Cardiac fibroblast (primary cell): ENCODE measurements at regions not wholly inside any gene's neighbourhood (a gene's known extent, or its start where the extent isn't known, plus 50 kb on each side); places are given as distances from the start of the nearest gene placed in this dataset.
"Not testable (repeated sequence)": the region's sequence is repeated elsewhere in the genome, so short reads cannot be mapped to it uniquely, and the experiment has no call there.

Source experiments
- DNase-seq, 2 donors: peaks; one replicate each; pipeline versions ENCODE4 v3.0.0 to v3.0.0-alpha.2; 2010; ENCODE audit warnings: low read depth in 2 of 2
- H3K4me3 ChIP-seq, 2 donors: replicated peaks in 1 of 2; 1 replicate in 1 of 2; 2 replicates in 1 of 2; pipeline ENCODE4 v1.5.1; 2011; ENCODE audit warnings: low read depth in 2 of 2, low read length in 2 of 2, mild to moderate bottlenecking in 2 of 2, moderate library complexity in 1 of 2
- CTCF ChIP-seq: IDR thresholded peaks from one replicate; pipeline ENCODE4 v1.5.1; 2011; ENCODE audit warnings: low read depth, mild to moderate bottlenecking, low read length, inconsistent platforms

GRCh38 chr4:33998291-33998690, 2246.0 kb downstream of the ARAP2 start:
- DNase-seq, result no peak

GRCh38 chr4:34000356-34000755, 2244.0 kb downstream of the ARAP2 start:
- no peak for TF ChIP-seq CTCF
- DNase-seq, result no peak
- no peak overlapping the region for H3K4me3 ChIP-seq

More at GRCh38 chr4:33998291-33998690, 2246.0 kb downstream of the ARAP2 start:
- no peak for TF ChIP-seq CTCF
- no peak overlapping the region for H3K4me3 ChIP-seq

GRCh38 chr4:34006540-34006939, 2237.8 kb downstream of the ARAP2 start:
- DNase-seq, H3K4me3 ChIP-seq: not testable (repeated sequence)

- DNase-seq, result no peak
- no peak for TF ChIP-seq CTCF
- no peak overlapping the region for H3K4me3 ChIP-seq
Observed at GRCh38 chr4:34009951-34010350, 2234.4 kb downstream of the ARAP2 start.

GRCh38 chr4:34010751-34011519, 2233.4 kb downstream of the ARAP2 start:
- no peak overlapping the region for H3K4me3 ChIP-seq
- no peak for TF ChIP-seq CTCF
- DNase-seq, result no peak

- TF ChIP-seq CTCF, result no peak
- H3K4me3 ChIP-seq, result no peak overlapping the region
- DNase-seq, result no peak
Observed at GRCh38 chr4:34035225-34035624, 2209.1 kb downstream of the ARAP2 start.

GRCh38 chr4:34037280-34037679, 2207.0 kb downstream of the ARAP2 start:
- H3K4me3 ChIP-seq, result no peak overlapping the region
- no peak for DNase-seq
- TF ChIP-seq CTCF, result no peak
